ENCODE measurements at regions not wholly inside any gene's neighbourhood (a gene's known extent, or its start where the extent isn't known, plus 50 kb on each side); places are given as distances from the start of the nearest gene placed in this dataset.

DNA sequence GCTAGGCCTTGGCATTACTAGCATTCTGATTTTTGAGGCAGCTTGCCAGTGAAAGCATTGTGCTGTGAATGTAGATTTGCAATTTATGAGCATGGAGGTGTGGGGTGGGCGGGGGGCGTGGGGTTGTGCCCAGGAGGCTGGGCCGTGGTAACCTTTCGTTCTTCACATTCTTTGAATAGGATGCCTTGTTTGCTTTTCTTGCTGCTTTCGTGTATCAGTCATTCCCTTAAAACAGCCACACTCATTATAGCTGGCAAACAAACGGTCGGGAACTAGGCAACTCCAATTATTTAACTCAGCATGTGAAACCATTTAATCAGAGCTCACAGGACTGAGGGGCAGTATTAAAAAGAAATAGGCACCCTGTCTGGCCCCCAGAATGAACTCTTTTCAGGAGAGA, 115.9 kb upstream of the PELI2 start:
- TF ChIP-seq, protein P1, sequence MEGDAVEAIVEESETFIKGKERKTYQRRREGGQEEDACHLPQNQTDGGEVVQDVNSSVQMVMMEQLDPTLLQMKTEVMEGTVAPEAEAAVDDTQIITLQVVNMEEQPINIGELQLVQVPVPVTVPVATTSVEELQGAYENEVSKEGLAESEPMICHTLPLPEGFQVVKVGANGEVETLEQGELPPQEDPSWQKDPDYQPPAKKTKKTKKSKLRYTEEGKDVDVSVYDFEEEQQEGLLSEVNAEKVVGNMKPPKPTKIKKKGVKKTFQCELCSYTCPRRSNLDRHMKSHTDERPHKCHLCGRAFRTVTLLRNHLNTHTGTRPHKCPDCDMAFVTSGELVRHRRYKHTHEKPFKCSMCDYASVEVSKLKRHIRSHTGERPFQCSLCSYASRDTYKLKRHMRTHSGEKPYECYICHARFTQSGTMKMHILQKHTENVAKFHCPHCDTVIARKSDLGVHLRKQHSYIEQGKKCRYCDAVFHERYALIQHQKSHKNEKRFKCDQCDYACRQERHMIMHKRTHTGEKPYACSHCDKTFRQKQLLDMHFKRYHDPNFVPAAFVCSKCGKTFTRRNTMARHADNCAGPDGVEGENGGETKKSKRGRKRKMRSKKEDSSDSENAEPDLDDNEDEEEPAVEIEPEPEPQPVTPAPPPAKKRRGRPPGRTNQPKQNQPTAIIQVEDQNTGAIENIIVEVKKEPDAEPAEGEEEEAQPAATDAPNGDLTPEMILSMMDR (conservative IDR thresholded peaks at IDR 0.05; ENCODE audit: low read depth, low read length): no peak
- no peak overlapping the region for H3K4me3 ChIP-seq (IDR thresholded peaks at IDR 0.05; ENCODE audit: insufficient read depth, low read depth, low read length)
- H3K4me2 ChIP-seq: no peak overlapping the region
- no peaks in the 10 kb centered on the region for H3K79me2 ChIP-seq (ENCODE audit: insufficient read depth, low read depth)
- H3K27me3 ChIP-seq (ENCODE audit: insufficient read depth, low read depth): no peaks in the 10 kb centered on the region
- H3K9ac ChIP-seq: no peak overlapping the region
- H3K4me1 ChIP-seq (ENCODE audit: low read depth, poor library complexity, severe bottlenecking): no peaks in the 10 kb centered on the region
- no peaks in the 10 kb centered on the region for H3K36me3 ChIP-seq (ENCODE audit: insufficient read depth)
- H3K27ac ChIP-seq: no peak overlapping the region
- H4K20me1 ChIP-seq (ENCODE audit: insufficient read depth): no peaks in the 10 kb centered on the region
- no peak overlapping the region for H2AFZ ChIP-seq (ENCODE audit: low read depth)

DNA sequence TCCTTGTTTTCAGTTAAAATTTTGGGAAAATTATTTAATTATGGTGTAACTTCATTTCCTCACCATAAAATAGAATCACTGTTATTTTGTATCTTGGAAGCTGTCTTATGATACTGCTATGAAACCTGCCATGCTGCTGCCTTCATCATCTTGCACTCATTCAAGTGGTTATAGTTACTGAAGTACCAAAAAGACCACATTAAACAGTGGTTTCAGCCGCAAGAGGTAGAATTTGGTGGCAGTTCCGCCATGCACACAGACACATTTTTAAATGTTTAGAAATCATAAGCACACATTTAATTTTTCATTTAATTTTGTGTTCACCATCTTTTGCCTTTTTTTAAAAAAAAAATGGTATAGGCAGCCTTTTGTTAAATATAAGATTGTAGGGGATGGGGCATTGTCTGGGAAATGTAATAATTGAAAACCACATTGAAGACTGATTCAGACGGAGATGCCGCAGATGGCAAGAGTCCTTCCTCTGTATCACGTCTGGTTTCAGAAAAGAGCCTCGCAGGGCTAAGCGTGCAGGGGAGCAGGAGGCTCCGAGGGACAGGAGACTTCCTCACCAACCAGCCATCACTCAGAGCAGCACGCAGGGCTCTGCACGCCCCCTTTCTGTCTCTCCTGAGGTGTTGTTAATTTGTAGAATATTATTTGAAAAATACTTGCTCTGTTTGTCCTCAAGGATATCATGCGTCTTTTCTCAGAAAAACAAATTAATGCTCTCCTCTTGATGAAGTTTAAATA, 115.2 kb upstream of the PELI2 start:
- Histone ChIP-seq H3K27ac (no peak overlapping the region), H3K36me3 (ENCODE audit: insufficient read depth) (no peaks in the 10 kb centered on the region), H2AFZ (ENCODE audit: low read depth) (no peak overlapping the region), H3K4me2 (no peak overlapping the region), H3K27me3 (ENCODE audit: insufficient read depth, low read depth) (no peaks in the 10 kb centered on the region), H3K9ac (no peak overlapping the region), H4K20me1 (ENCODE audit: insufficient read depth) (no peaks in the 10 kb centered on the region), H3K79me2 (ENCODE audit: insufficient read depth, low read depth) (no peaks in the 10 kb centered on the region), H3K4me3 (IDR thresholded peaks at IDR 0.05; ENCODE audit: insufficient read depth, low read depth, low read length) (no peak overlapping the region), H3K4me1 (ENCODE audit: low read depth, poor library complexity, severe bottlenecking) (no peaks in the 10 kb centered on the region)
- TF ChIP-seq, protein P1 (conservative IDR thresholded peaks at IDR 0.05; ENCODE audit: low read depth, low read length): no peak

DNA sequence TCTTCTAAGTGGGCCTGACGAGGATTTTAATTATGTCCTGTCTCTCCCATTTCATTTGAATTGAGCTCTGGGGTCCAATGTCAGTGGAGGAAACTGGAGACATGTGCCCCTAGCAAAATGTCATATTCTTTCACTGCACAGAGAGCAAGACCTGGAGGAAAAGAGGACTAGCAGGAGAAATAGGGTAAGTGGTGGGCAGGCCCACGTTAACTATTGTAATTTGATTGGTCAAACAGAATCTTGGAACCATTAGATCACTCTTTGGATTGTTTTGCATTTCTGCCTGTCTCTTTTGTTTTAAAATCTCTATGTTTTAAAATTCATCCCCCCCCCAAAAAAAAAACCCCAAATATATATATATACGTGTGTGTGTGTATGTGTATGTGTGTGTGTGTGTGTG, 113.9 kb upstream of the PELI2 start:
- no peak overlapping the region for H3K4me2 ChIP-seq
- TF ChIP-seq, protein P1 (conservative IDR thresholded peaks at IDR 0.05; ENCODE audit: low read depth, low read length): no peak
- H3K36me3 ChIP-seq (ENCODE audit: insufficient read depth): no peaks in the 10 kb centered on the region
- no peaks in the 10 kb centered on the region for H3K4me1 ChIP-seq (ENCODE audit: low read depth, poor library complexity, severe bottlenecking)
- no peak overlapping the region for H2AFZ ChIP-seq (ENCODE audit: low read depth)
- no peak overlapping the region for H3K9ac ChIP-seq
- no peaks in the 10 kb centered on the region for H4K20me1 ChIP-seq (ENCODE audit: insufficient read depth)
- no peak overlapping the region for H3K4me3 ChIP-seq (IDR thresholded peaks at IDR 0.05; ENCODE audit: insufficient read depth, low read depth, low read length)
- H3K27me3 ChIP-seq (ENCODE audit: insufficient read depth, low read depth): no peaks in the 10 kb centered on the region
- no peak overlapping the region for H3K27ac ChIP-seq
- no peaks in the 10 kb centered on the region for H3K79me2 ChIP-seq (ENCODE audit: insufficient read depth, low read depth)

DNA sequence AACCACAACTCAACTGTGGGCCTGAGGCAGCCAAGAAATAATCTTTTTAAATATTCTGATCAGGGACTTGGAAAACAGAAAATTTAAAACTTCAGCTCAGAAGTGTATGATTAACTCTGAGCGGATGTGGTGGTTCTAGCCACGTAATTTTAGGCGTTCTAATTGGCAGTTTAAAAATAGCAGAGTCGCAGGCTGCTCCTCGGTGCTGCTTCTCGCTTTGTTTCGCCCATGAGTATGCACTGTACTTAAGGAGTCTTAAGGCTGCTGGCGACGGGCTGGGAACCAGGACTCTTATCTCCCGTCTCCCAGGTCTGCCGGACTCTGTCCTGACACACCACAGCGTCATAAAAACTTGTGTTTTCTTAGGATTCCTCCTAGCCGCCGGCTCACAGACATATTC, 113.4 kb upstream of the PELI2 start:
- Histone ChIP-seq H3K79me2 (ENCODE audit: insufficient read depth, low read depth) (no peaks in the 10 kb centered on the region), H3K27me3 (ENCODE audit: insufficient read depth, low read depth) (no peaks in the 10 kb centered on the region), H3K4me1 (ENCODE audit: low read depth, poor library complexity, severe bottlenecking) (no peaks in the 10 kb centered on the region), H3K9ac (no peak overlapping the region), H4K20me1 (ENCODE audit: insufficient read depth) (no peaks in the 10 kb centered on the region), H3K4me3 (IDR thresholded peaks at IDR 0.05; ENCODE audit: insufficient read depth, low read depth, low read length) (no peak overlapping the region), H3K36me3 (ENCODE audit: insufficient read depth) (no peaks in the 10 kb centered on the region), H2AFZ (ENCODE audit: low read depth) (no peak overlapping the region), H3K27ac (no peak overlapping the region), H3K4me2 (no peak overlapping the region)
- TF ChIP-seq, protein P1 (conservative IDR thresholded peaks at IDR 0.05; ENCODE audit: low read depth, low read length): no peak

Measured in KMS-11 (cell line).